ENCODE measurements at regions not wholly inside any gene's neighbourhood (a gene's known extent, or its start where the extent isn't known, plus 50 kb on each side); places are given as distances from the start of the nearest gene placed in this dataset.

DNA sequence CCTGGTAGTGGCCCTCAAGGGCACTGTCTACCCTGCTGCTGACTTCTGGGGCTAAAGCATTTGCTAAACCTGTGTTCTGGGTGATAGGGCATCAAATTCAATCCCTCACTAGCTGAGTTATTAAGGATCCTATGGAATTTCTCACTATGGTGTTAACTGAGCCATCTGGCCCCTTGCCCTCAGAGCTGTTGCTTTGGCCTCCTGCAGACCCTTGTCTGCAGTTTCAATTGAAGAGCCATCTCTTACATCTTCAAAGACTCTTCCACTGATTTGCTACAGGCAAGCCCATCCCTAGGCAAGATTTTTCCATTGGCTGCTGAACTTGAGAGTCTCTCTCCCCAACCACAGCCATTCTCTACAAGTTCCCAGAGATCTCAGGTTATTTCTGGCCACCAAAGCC, 418.2 kb downstream of the ZNF608 start:
- TF ChIP-seq CTCF (IDR thresholded peaks at IDR 0.05) (no peak), POLR2A (IDR thresholded peaks at IDR 0.05) (no peak)

Measured in stomach (tissue), 4 donors.